Panc1 (cell line): ENCODE measurements at regions not wholly inside any gene's neighbourhood (a gene's known extent, or its start where the extent isn't known, plus 50 kb on each side); places are given as distances from the start of the nearest gene placed in this dataset.

Source experiments
- ATAC-seq: fragments of 200-7000 bp; cut with Tn5 transposase; 2 replicates; pipeline ENCODE4 v1.9.1; 2020; ENCODE audit warnings: mild to moderate bottlenecking, moderate library complexity
- BruUV-seq: library from RNA; stranded (reverse); fragments of 400-500 nt; replicated peaks from 2 replicates; lab custom pipeline; 2021; lab: Mats Ljungman, UMichigan
- CTCF ChIA-PET: fragments of 300-600 bp; sonication (Branson Sonifier 250); formaldehyde crosslinking; loops from one replicate; lab custom pipeline; 2022; ENCODE audit warnings: antibody characterized with exemption; lab: Charles Lee
- POLR2A ChIA-PET: fragments of 300-600 bp; sonication (Branson Sonifier 250); formaldehyde crosslinking; loops from one replicate; lab custom pipeline; 2022; ENCODE audit warnings: antibody characterized with exemption; lab: Charles Lee
- DNase-seq: peaks from one replicate; pipeline ENCODE4 v3.0.0-alpha.2; 2010; ENCODE audit warnings: low read depth, low spot score
- H3K27ac ChIP-seq: 2 replicates; pipeline ENCODE4 v1.5.1; 2011; ENCODE audit warnings: mild to moderate bottlenecking, low read length, inconsistent platforms
- H3K27me3 ChIP-seq: fragments of 200-500 bp; sonication (Bioruptor generic); 2 replicates; pipeline ENCODE4 v1.6.0; 2014; ENCODE audit warnings: low read length, inconsistent platforms; ENCODE audit not compliant: control insufficient read depth, insufficient read depth
- H3K36me3 ChIP-seq: fragments of 200-500 bp; sonication (Bioruptor generic); 2 replicates; pipeline ENCODE4 v1.5.1; 2014; ENCODE audit warnings: inconsistent platforms, mild to moderate bottlenecking, low read length, moderate library complexity; ENCODE audit not compliant: control insufficient read depth, insufficient read depth
- H3K4me1 ChIP-seq: 2 replicates; pipeline ENCODE4 v1.5.1; 2011; ENCODE audit warnings: inconsistent platforms, mild to moderate bottlenecking, low read length, moderate library complexity; ENCODE audit not compliant: control insufficient read depth, insufficient read depth
- H3K4me3 ChIP-seq, 2 experiments: 2 replicates each; pipeline ENCODE4 v1.5.1; 2011 to 2012; ENCODE audit warnings: low read depth in 2 of 2, low read length in 2 of 2, mild to moderate bottlenecking in 2 of 2, inconsistent platforms in 1 of 2, moderate library complexity in 1 of 2
- H3K9me3 ChIP-seq: fragments of 200-500 bp; sonication (Bioruptor generic); 2 replicates; pipeline ENCODE4 v1.5.1; 2014; ENCODE audit warnings: low read depth, mild to moderate bottlenecking, inconsistent platforms, low read length, moderate library complexity; ENCODE audit not compliant: control insufficient read depth, insufficient read depth
- POLR2AphosphoS5 ChIP-seq: IDR thresholded peaks from 2 replicates; pipeline ENCODE4 v1.6.1; 2012; ENCODE audit warnings: mild to moderate bottlenecking, low read depth, low read length, moderate library complexity
- SIN3A ChIP-seq: IDR thresholded peaks from 2 replicates; pipeline ENCODE4 v1.6.1; 2012; ENCODE audit warnings: low read depth, mild to moderate bottlenecking, low read length, moderate library complexity, borderline replicate concordance; ENCODE audit not compliant: insufficient read depth
- TCF7L2 ChIP-seq: IDR thresholded peaks from 2 replicates; pipeline ENCODE4 v1.6.1; 2011; ENCODE audit warnings: mild to moderate bottlenecking, low read depth, low read length, inconsistent platforms
- in situ Hi-C: cut with HindIII; loops from 2 replicates; pipeline ENCODE4 v1.10.0; 2016; ENCODE audit warnings: low sequenced_read_pairs, low pct_unique_long_range_greater_than_20kb
- intact Hi-C: fragments of 100-400 bp; cut with micrococcal nuclease; formaldehyde crosslinking; loops from one replicate; pipeline ENCODE4 v1.10.0; 2022; ENCODE audit not compliant: unreplicated experiment
- TF ChIP-seq, protein P1 (sequence below), 2 experiments: IDR thresholded peaks; 2 replicates each; pipeline ENCODE4 v1.6.1; 2011 to 2012; ENCODE audit warnings: low read depth in 2 of 2, control low read depth in 1 of 2, low read length in 1 of 2, mild to moderate bottlenecking in 1 of 2, moderate library complexity in 1 of 2; ENCODE audit not compliant: insufficient read depth in 1 of 2
- TF ChIP-seq, protein P2 (sequence below): fragments of 450-650 bp; IDR thresholded peaks from 2 replicates; pipeline ENCODE4 v1.5.1; 2017; ENCODE audit warnings: mild to moderate bottlenecking

DNA sequence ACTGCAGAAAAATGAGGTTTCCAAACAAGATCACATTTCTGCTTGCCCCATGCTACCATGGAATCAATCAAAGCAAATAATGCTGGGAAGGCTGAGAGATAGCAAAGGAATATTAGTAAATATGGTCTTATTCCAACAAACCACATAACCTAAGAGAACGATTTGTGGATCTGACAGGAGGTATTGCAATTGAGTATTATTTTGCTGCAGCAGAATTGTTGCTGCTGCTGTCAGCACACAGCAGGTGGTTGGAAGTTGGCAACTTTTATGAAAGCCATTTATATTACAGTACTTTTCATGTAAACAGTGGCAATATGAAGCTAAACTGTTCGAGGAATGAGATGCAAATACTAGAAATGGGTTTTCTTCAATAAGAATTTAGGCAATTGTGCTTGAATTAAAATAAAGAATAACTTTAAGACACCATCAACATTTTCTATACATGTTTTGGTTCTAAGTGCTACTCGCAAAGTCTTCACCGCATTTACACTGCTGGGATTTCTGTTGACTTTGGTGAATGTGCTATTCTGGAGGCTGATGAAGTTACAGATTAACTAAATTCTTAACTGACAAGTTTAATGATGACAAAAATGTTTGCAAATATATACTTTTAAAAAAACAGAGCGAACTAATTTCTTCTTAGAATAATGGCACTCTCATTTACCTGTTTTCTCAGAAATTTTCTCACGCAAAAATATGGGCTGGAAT is 1285.7 kb downstream of the CNTNAP5 start:
- no peak overlapping the region for H3K27ac ChIP-seq
- TF ChIP-seq, protein P1, sequence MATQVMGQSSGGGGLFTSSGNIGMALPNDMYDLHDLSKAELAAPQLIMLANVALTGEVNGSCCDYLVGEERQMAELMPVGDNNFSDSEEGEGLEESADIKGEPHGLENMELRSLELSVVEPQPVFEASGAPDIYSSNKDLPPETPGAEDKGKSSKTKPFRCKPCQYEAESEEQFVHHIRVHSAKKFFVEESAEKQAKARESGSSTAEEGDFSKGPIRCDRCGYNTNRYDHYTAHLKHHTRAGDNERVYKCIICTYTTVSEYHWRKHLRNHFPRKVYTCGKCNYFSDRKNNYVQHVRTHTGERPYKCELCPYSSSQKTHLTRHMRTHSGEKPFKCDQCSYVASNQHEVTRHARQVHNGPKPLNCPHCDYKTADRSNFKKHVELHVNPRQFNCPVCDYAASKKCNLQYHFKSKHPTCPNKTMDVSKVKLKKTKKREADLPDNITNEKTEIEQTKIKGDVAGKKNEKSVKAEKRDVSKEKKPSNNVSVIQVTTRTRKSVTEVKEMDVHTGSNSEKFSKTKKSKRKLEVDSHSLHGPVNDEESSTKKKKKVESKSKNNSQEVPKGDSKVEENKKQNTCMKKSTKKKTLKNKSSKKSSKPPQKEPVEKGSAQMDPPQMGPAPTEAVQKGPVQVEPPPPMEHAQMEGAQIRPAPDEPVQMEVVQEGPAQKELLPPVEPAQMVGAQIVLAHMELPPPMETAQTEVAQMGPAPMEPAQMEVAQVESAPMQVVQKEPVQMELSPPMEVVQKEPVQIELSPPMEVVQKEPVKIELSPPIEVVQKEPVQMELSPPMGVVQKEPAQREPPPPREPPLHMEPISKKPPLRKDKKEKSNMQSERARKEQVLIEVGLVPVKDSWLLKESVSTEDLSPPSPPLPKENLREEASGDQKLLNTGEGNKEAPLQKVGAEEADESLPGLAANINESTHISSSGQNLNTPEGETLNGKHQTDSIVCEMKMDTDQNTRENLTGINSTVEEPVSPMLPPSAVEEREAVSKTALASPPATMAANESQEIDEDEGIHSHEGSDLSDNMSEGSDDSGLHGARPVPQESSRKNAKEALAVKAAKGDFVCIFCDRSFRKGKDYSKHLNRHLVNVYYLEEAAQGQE (IDR thresholded peaks at IDR 0.05; ENCODE audit: insufficient read depth in 1 of 2, low read depth in 2 of 2, low read length in 1 of 2), result no peak
- TF ChIP-seq POLR2AphosphoS5 (no peak), TCF7L2 (no peak), SIN3A (no peak)
- TF ChIP-seq, protein P2, sequence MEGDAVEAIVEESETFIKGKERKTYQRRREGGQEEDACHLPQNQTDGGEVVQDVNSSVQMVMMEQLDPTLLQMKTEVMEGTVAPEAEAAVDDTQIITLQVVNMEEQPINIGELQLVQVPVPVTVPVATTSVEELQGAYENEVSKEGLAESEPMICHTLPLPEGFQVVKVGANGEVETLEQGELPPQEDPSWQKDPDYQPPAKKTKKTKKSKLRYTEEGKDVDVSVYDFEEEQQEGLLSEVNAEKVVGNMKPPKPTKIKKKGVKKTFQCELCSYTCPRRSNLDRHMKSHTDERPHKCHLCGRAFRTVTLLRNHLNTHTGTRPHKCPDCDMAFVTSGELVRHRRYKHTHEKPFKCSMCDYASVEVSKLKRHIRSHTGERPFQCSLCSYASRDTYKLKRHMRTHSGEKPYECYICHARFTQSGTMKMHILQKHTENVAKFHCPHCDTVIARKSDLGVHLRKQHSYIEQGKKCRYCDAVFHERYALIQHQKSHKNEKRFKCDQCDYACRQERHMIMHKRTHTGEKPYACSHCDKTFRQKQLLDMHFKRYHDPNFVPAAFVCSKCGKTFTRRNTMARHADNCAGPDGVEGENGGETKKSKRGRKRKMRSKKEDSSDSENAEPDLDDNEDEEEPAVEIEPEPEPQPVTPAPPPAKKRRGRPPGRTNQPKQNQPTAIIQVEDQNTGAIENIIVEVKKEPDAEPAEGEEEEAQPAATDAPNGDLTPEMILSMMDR, result no peak
- intact Hi-C loops, result no loop called here
- in situ Hi-C loops, result no loop called here
- H3K4me3 ChIP-seq, result no peak overlapping the region
- ChIA-PET POLR2A (no interaction called here), CTCF (no interaction called here)
- H3K36me3 ChIP-seq, result no peaks in the 10 kb centered on the region
- H3K9me3 ChIP-seq, result no peaks in the 10 kb centered on the region
- no TSS peak for BruUV-seq
- DNase-seq (no peak), ATAC-seq (no peak)
- H3K27me3 ChIP-seq, result no peaks in the 10 kb centered on the region
- no peaks in the 10 kb centered on the region for H3K4me1 ChIP-seq

DNA sequence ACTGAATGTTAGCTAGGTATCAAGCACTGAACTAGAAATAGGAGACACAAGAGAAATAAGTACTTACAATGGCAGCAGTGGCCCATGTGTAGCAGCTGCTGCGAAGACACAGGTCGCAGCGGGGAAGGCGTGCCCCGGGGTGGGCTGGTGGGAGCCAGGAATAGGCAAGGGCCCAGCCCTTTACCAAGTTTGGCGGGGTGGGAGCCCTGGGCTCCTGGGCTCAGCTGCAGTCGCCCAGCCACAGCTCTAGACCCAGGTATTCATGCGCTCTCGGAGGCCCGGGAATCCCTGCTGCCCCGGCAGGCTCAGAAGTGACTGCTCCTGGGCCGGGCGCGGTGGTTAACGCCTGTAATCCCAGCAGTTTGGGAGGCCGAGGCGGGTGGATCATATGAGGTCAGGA is 1287.3 kb downstream of the CNTNAP5 start:
- Histone ChIP-seq H3K4me3 (no peak overlapping the region), H3K27me3 (no peaks in the 10 kb centered on the region), H3K36me3 (no peaks in the 10 kb centered on the region), H3K27ac (no peak overlapping the region), H3K4me1 (no peaks in the 10 kb centered on the region), H3K9me3 (no peaks in the 10 kb centered on the region)
- no TSS peak for BruUV-seq
- TF ChIP-seq, protein P2, result no peak
- TF ChIP-seq, protein P1 (IDR thresholded peaks at IDR 0.05; ENCODE audit: insufficient read depth in 1 of 2, low read depth in 2 of 2, low read length in 1 of 2), result no peak
- no peak for TF ChIP-seq TCF7L2
- TF ChIP-seq SIN3A, result no peak
- TF ChIP-seq POLR2AphosphoS5, result no peak
- in situ Hi-C loops (no loop called here), intact Hi-C loops (no loop called here)
- no peak for ATAC-seq
- DNase-seq, result no peak
- CTCF ChIA-PET, result no interaction called here
- POLR2A ChIA-PET, result no interaction called here
